ENCODE measurements at regions not wholly inside any gene's neighbourhood (a gene's known extent, or its start where the extent isn't known, plus 50 kb on each side); places are given as distances from the start of the nearest gene placed in this dataset.

- TF ChIP-seq HDAC2 (IDR thresholded peaks at IDR 0.05; ENCODE audit: borderline replicate concordance in 1 of 2, low read depth in 2 of 2, low read length in 2 of 2), result no peak
- no peak for TF ChIP-seq CEBPB (IDR thresholded peaks at IDR 0.05; ENCODE audit: low read depth, low read length)
Measured at GRCh38 chr11:92852946-92853345, 116.5 kb upstream of the MTNR1B start (continued).
